ENCODE measurements at regions not wholly inside any gene's neighbourhood (a gene's known extent, or its start where the extent isn't known, plus 50 kb on each side); places are given as distances from the start of the nearest gene placed in this dataset.

GRCh38 chrX:39519030-39519488, 578.7 kb downstream of the BCOR start:
- DNase-seq: no peak

- no peak for DNase-seq
Measured at GRCh38 chrX:39519566-39520301, 578.0 kb downstream of the BCOR start.

GRCh38 chrX:39525758-39526157, 572.0 kb downstream of the BCOR start:
- DNase-seq: no peak

DNA sequence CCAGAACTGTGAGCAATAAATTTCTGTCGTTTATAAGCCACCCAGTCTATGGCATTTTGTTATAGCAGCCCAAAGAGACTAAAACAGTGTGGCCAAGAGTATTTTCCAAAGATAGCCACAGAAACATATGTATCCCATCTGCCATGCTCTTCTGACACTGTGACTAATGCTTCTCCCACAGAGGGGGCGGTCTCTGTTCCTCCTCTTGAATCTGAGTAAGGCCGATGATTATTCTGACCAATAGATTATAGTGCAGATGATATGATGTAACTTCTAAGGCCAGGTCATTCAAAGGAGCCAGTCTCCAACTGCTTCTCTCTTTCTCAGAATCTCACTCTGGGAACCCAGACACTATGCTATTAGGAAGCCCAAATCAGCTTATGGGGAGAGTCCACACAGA, 570.7 kb downstream of the BCOR start:
- no peak for DNase-seq

DNA sequence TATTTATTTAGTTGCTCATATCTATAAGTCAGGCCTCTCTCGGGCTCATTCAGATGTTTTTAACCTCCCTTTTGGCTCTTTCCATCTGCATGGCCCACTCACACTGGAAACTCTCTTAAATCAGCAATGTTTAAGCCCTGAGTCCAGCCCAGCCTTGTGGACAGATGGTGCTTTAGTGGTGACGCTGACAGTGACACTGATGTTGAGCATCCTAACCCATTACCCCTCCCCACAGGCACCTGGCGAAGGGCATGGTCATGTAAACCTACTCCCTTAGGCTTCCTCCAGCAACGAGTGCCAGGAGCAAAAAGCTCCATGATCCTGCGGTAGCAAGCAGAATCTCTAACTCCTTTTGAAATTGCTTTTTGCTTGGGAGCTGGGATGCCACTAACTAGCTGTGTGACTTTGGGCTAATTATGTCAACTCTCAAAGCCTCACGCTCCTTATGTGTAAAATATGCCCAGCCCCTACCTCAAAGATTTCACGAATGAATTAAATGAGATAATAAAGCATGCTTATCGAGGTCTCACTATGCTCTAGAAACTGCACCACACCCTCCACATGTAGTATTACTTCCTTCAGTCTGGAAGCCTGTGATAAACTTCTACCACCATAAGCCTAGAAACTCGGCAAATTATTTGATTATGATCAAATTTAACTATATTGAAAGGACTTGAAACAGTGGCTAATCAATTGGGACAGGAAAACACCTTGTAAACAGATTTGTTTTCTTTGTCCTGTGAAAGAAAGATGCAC, 569.4 kb downstream of the BCOR start:
- DNase-seq: no peak

- DNase-seq: no peak
Measured at GRCh38 chrX:39532761-39533160, 565.0 kb downstream of the BCOR start.

- no peak for DNase-seq
Measured at GRCh38 chrX:39534949-39535348, 562.8 kb downstream of the BCOR start.

DNA sequence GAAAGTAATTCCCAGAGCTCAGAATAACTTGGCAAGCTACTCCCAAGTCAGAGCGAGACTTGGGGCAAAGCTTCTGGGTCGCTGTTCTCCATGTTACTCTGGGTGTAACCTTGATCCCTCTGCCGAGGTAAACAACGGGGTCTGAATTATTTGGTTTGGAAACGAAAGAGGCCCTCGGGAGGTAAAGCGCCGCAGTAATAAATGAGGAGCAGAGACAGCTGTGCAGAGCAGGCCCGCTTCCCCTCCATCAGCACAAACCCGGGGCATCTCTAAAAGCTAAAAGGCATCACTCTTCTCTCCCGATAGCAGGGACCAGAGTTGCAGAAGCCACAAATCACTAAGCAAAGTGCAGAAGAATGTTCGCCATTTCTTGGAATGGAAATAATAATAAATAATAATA, 561.5 kb downstream of the BCOR start:
- DNase-seq: no peak

DNA sequence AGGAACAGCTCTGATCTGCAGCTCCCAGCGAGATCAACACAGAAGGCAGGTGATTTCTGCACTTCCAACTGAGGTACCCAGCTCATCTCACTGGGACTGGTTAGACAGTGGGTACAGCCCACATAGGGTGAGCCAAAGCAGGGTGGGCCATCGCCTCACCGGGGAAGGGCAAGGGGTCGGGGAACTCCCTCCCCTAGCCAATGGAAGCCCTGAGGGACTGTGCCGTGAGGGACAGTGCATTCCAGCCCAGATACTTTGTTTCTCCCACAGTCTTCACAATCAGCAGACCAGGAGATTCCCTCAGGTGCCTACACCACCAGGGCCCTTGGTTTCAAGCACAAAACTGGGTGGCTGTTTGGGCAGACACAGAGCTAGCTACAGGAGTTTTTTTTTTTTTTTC, 555.9 kb downstream of the BCOR start:
- DNase-seq: no peak

GRCh38 chrX:39542316-39542715, 555.4 kb downstream of the BCOR start:
- no peak for DNase-seq

DNA sequence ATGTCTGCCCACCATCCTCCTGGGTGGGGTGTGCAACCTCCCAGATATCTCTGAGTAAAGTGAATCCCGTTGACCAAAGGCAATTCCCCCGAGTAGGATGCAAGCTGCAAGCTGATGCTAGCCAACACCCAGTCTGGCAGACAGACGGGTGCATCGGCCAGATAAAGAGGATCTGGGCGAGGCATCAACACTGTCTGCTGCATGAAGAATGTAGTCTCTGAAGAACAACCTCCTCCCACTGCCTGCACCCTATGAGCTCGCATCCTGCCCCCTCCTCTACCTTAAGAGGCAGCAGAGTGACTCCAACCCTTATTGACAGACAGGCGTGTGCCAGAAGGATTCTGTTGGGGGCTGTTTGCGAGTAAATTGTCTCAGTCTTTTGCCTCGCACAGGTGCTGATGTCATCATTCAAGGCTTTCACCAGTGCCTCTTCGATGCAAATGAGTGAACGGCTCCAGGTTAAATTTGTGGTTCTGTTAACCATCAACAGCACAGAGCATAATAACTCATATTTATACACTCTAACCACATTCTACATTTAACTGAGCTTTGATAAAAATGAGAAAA, 546.9 kb downstream of the BCOR start:
- no peak for DNase-seq

DNA sequence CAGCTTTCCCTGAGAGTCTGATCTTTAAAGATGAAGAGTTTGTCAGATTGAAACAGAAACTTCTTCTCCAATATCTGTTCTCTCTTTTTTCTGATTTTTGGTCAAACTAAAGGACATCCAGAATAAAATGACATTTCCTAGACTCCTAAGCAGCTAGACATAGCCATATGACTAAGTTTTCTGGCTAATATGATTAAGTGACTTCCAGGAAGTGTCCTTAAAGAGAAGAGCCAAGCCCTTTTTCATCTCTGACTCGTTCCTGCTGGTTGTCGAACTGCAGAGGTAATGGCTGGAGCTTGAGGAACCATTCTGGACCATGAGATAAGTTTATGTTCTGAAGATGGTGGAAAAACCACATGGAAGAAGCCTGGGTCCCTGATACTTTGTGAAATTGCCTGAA, 546.0 kb downstream of the BCOR start:
- DNase-seq: peak; percentile 13

DNA sequence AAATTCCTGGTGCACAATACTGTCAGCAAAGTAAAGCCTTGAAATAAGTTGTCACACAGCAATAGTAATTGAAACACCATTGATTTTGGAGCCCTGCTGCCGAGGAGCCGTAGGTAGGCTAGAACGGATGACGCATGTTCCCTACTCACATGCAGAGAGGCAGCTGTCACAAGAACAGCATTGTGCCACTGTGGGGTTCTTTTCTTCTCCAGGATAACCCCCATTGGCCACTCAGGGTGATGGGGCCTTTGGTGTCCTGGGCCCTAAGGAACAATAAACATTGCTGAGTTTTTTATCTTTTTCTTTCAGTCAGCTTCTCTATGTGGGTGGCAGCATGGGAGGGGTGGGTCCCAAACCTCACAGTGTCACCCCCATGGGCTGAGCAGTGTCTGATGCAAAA, 542.3 kb downstream of the BCOR start:
- DNase-seq: no peak

DNA sequence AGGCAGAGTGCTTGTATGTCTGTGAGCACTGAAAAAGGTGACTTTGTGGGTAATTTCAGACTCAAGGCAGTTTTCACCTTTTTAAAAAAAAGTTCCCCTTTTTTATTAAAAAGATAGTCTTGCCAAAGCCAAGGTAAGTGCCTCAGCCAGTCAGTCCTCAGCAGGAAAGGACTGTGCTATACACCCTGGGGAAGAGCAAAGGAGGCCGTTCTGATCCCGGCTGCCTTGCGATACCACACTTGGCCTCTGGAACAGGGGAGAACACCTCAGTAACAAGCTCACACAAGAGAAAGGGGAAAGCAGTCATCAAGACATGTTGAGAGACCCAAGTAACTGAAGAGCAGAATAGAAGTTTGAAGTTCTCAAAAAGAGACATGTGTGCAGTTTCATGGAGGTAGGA, 541.7 kb downstream of the BCOR start:
- no peak for DNase-seq

- DNase-seq: no peak
Measured at GRCh38 chrX:39559229-39559628, 538.5 kb downstream of the BCOR start.

- no peak for DNase-seq
Measured at GRCh38 chrX:39560271-39560670, 537.5 kb downstream of the BCOR start.

DNA sequence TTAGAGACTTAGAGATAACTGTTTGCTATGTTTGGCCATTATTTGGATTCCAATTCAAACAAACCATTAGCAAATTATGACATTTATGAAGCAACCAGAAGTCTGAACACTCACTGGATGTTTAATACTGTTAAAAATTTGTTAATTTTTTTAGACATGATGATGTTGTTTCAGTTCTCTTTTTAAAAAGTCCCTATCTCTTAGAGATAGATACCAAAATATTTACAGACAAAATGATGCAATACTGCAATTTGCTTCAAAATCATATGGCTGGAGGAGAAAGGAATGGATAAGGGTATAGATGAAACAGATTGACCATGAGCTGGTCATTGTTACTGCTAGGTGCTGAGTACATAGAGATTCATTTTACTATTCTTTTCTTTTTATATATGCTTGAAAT, 534.6 kb downstream of the BCOR start:
- DNase-seq: no peak

- no peak for DNase-seq
Measured at GRCh38 chrX:39564751-39565150, 533.0 kb downstream of the BCOR start.

DNA sequence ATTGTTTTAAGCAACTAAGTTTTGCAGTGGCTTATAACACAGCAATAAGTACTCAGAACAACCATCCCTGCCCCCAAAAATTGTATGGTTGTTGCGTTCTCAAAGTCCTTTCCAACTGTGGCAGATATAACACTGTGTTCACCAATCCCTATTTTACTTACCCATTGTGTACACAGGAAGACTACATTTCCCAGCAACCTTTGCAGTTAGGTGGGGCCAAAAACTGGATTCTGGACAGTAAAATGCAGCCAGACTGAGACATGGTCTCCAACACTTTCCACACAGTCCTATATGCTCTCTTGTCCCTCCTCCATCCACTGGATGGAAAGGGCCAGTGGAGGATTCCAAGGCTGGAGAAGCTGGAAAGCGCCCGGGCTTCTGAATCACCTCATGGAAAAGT, 523.6 kb downstream of the BCOR start:
- DNase-seq: no peak

GRCh38 chrX:39576041-39576872, 521.5 kb downstream of the BCOR start:
- no peak for DNase-seq

GRCh38 chrX:39577206-39577984, 520.4 kb downstream of the BCOR start:
- DNase-seq: no peak
